ENCODE measurements at regions not wholly inside any gene's neighbourhood (a gene's known extent, or its start where the extent isn't known, plus 50 kb on each side); places are given as distances from the start of the nearest gene placed in this dataset.
"Not testable (repeated sequence)": the region's sequence is repeated elsewhere in the genome, so short reads cannot be mapped to it uniquely, and the experiment has no call there.

DNA sequence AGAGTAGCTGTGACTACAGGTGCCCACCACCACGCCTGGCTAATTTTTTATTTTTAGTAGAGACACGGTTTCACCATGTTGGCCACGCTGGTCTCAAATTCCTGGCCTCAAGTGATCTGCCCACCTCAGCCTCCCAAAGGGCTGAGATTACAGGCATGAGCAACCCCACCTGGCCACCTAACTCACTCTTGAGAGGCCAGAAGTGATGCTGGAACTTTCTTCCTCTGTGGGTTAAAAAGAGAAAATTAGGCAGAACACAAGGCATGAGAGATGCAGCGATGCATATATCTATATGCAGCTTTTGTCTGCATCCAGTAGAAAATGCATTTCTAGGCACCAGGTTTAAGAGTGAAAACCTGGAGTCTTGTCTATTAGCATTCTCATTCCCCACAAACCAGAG is 100.2 kb upstream of the CLEC6A start:
- H4K20me1 ChIP-seq (ENCODE audit: control insufficient read depth, extremely low read depth, insufficient read depth, low read length); H3K27ac ChIP-seq (ENCODE audit: insufficient read depth, low read length); H3K36me3 ChIP-seq (ENCODE audit: control insufficient read depth, insufficient read depth, low read length); H2AFZ ChIP-seq (ENCODE audit: low read length); H3K4me2 ChIP-seq (ENCODE audit: extremely low read depth, insufficient read depth, low read length); H3K4me1 ChIP-seq (ENCODE audit: control insufficient read depth, extremely low read depth, insufficient read depth, low read length); H3K4me3 ChIP-seq (replicated peaks in 1 of 4; ENCODE audit: control extremely low read depth in 1 of 4, insufficient read depth in 1 of 4, low read depth in 3 of 4, low read length in 4 of 4); H3K9ac ChIP-seq (ENCODE audit: insufficient read depth, low read length); H3K79me2 ChIP-seq (ENCODE audit: control insufficient read depth, insufficient read depth, low read length); H3K9me3 ChIP-seq (ENCODE audit: control insufficient read depth, insufficient read depth, low read depth, low read length); DNase-seq (ENCODE audit: low read depth in 2 of 2); H3K27me3 ChIP-seq (ENCODE audit: control insufficient read depth, insufficient read depth, low read length): not testable (repeated sequence)

- not testable (repeated sequence) for H3K4me3 ChIP-seq (replicated peaks in 1 of 4; ENCODE audit: control extremely low read depth in 1 of 4, insufficient read depth in 1 of 4, low read depth in 3 of 4, low read length in 4 of 4); H3K79me2 ChIP-seq (ENCODE audit: control insufficient read depth, insufficient read depth, low read length); H3K4me2 ChIP-seq (ENCODE audit: extremely low read depth, insufficient read depth, low read length); H3K27me3 ChIP-seq (ENCODE audit: control insufficient read depth, insufficient read depth, low read length); H2AFZ ChIP-seq (ENCODE audit: low read length); H3K27ac ChIP-seq (ENCODE audit: insufficient read depth, low read length); H3K9me3 ChIP-seq (ENCODE audit: control insufficient read depth, insufficient read depth, low read depth, low read length); H3K9ac ChIP-seq (ENCODE audit: insufficient read depth, low read length); H4K20me1 ChIP-seq (ENCODE audit: control insufficient read depth, extremely low read depth, insufficient read depth, low read length); H3K4me1 ChIP-seq (ENCODE audit: control insufficient read depth, extremely low read depth, insufficient read depth, low read length); H3K36me3 ChIP-seq (ENCODE audit: control insufficient read depth, insufficient read depth, low read length)
- TF ChIP-seq, protein P1, sequence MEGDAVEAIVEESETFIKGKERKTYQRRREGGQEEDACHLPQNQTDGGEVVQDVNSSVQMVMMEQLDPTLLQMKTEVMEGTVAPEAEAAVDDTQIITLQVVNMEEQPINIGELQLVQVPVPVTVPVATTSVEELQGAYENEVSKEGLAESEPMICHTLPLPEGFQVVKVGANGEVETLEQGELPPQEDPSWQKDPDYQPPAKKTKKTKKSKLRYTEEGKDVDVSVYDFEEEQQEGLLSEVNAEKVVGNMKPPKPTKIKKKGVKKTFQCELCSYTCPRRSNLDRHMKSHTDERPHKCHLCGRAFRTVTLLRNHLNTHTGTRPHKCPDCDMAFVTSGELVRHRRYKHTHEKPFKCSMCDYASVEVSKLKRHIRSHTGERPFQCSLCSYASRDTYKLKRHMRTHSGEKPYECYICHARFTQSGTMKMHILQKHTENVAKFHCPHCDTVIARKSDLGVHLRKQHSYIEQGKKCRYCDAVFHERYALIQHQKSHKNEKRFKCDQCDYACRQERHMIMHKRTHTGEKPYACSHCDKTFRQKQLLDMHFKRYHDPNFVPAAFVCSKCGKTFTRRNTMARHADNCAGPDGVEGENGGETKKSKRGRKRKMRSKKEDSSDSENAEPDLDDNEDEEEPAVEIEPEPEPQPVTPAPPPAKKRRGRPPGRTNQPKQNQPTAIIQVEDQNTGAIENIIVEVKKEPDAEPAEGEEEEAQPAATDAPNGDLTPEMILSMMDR (conservative IDR thresholded peaks at IDR 0.05 in 1 of 2, IDR thresholded peaks at IDR 0.05 in 1 of 2; ENCODE audit: low read depth in 1 of 2, low read length in 2 of 2) = peak; percentile 55 to 58
- DNase-seq (ENCODE audit: low read depth in 2 of 2) = peak in 1 of 2 donors; percentile 5
Measured at GRCh38 chr12:8373744-8374143, 82.0 kb upstream of the CLEC6A start.

DNA sequence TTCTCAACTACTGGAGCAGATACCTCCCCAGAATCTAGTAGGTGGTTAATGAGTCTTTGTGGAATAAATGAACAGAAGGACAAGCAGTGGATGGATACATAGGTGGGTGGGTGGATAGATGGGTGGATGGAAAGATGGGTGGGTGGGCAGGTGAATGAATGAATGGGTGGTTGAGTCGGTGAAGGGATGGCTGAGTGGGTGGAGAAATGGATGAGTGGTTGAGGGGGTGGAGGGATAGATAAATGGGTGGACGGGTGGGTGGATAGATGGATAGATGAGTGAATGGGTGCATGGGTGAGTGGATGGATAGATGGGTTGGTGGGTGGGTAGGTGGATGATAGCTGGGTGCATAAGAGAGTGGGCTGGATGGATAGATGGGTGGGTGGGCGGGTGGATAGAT is 80.6 kb upstream of the CLEC6A start:
- not testable (repeated sequence) for H4K20me1 ChIP-seq (ENCODE audit: control insufficient read depth, extremely low read depth, insufficient read depth, low read length); DNase-seq (ENCODE audit: low read depth in 2 of 2); H3K27ac ChIP-seq (ENCODE audit: insufficient read depth, low read length); H3K9ac ChIP-seq (ENCODE audit: insufficient read depth, low read length); H3K4me3 ChIP-seq (replicated peaks in 1 of 4; ENCODE audit: control extremely low read depth in 1 of 4, insufficient read depth in 1 of 4, low read depth in 3 of 4, low read length in 4 of 4); H3K4me1 ChIP-seq (ENCODE audit: control insufficient read depth, extremely low read depth, insufficient read depth, low read length); H3K4me2 ChIP-seq (ENCODE audit: extremely low read depth, insufficient read depth, low read length); H3K9me3 ChIP-seq (ENCODE audit: control insufficient read depth, insufficient read depth, low read depth, low read length); H3K79me2 ChIP-seq (ENCODE audit: control insufficient read depth, insufficient read depth, low read length); H3K36me3 ChIP-seq (ENCODE audit: control insufficient read depth, insufficient read depth, low read length); H3K27me3 ChIP-seq (ENCODE audit: control insufficient read depth, insufficient read depth, low read length); H2AFZ ChIP-seq (ENCODE audit: low read length)

DNA sequence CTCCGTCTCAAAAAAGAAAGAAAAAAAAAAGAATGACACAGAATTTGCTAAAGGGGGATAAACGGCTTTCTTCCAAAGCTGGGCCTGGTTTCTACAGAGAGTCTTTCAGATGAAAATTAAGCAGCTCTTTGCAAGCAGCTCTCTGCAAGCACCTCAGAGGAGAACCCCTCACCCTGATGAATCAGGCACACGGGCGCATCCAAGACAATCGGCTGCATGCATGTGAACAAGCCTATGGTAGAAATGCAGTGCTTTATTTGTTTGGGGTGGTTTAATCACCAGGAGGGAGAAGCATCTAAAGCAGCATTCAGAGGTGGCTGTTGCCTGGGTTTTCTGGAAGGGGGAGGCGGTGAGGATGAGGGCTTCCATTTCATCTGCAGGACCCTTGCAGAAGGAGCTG is 78.0 kb upstream of the CLEC6A start:
- not testable (repeated sequence) for H3K4me1 ChIP-seq (ENCODE audit: control insufficient read depth, extremely low read depth, insufficient read depth, low read length); H3K9me3 ChIP-seq (ENCODE audit: control insufficient read depth, insufficient read depth, low read depth, low read length); H3K9ac ChIP-seq (ENCODE audit: insufficient read depth, low read length); H3K27ac ChIP-seq (ENCODE audit: insufficient read depth, low read length); H3K79me2 ChIP-seq (ENCODE audit: control insufficient read depth, insufficient read depth, low read length); H2AFZ ChIP-seq (ENCODE audit: low read length); H3K36me3 ChIP-seq (ENCODE audit: control insufficient read depth, insufficient read depth, low read length); H3K4me3 ChIP-seq (replicated peaks in 1 of 4; ENCODE audit: control extremely low read depth in 1 of 4, insufficient read depth in 1 of 4, low read depth in 3 of 4, low read length in 4 of 4); DNase-seq (ENCODE audit: low read depth in 2 of 2); H3K4me2 ChIP-seq (ENCODE audit: extremely low read depth, insufficient read depth, low read length); H4K20me1 ChIP-seq (ENCODE audit: control insufficient read depth, extremely low read depth, insufficient read depth, low read length); H3K27me3 ChIP-seq (ENCODE audit: control insufficient read depth, insufficient read depth, low read length)

GRCh38 chr12:8382556-8382955 is 73.2 kb upstream of the CLEC6A start:
- H3K79me2 ChIP-seq (ENCODE audit: control insufficient read depth, insufficient read depth, low read length); H4K20me1 ChIP-seq (ENCODE audit: control insufficient read depth, extremely low read depth, insufficient read depth, low read length); H3K4me3 ChIP-seq (replicated peaks in 1 of 4; ENCODE audit: control extremely low read depth in 1 of 4, insufficient read depth in 1 of 4, low read depth in 3 of 4, low read length in 4 of 4); H3K36me3 ChIP-seq (ENCODE audit: control insufficient read depth, insufficient read depth, low read length); H3K4me1 ChIP-seq (ENCODE audit: control insufficient read depth, extremely low read depth, insufficient read depth, low read length); H2AFZ ChIP-seq (ENCODE audit: low read length); H3K27ac ChIP-seq (ENCODE audit: insufficient read depth, low read length); DNase-seq (ENCODE audit: low read depth in 2 of 2); H3K27me3 ChIP-seq (ENCODE audit: control insufficient read depth, insufficient read depth, low read length); H3K4me2 ChIP-seq (ENCODE audit: extremely low read depth, insufficient read depth, low read length); H3K9ac ChIP-seq (ENCODE audit: insufficient read depth, low read length); H3K9me3 ChIP-seq (ENCODE audit: control insufficient read depth, insufficient read depth, low read depth, low read length): not testable (repeated sequence)

- H3K4me1 ChIP-seq (ENCODE audit: control insufficient read depth, extremely low read depth, insufficient read depth, low read length); H3K9ac ChIP-seq (ENCODE audit: insufficient read depth, low read length); H3K4me3 ChIP-seq (replicated peaks in 1 of 4; ENCODE audit: control extremely low read depth in 1 of 4, insufficient read depth in 1 of 4, low read depth in 3 of 4, low read length in 4 of 4); H3K4me2 ChIP-seq (ENCODE audit: extremely low read depth, insufficient read depth, low read length); H4K20me1 ChIP-seq (ENCODE audit: control insufficient read depth, extremely low read depth, insufficient read depth, low read length); H3K79me2 ChIP-seq (ENCODE audit: control insufficient read depth, insufficient read depth, low read length); H3K36me3 ChIP-seq (ENCODE audit: control insufficient read depth, insufficient read depth, low read length); H2AFZ ChIP-seq (ENCODE audit: low read length); H3K9me3 ChIP-seq (ENCODE audit: control insufficient read depth, insufficient read depth, low read depth, low read length); DNase-seq (ENCODE audit: low read depth in 2 of 2); H3K27me3 ChIP-seq (ENCODE audit: control insufficient read depth, insufficient read depth, low read length); H3K27ac ChIP-seq (ENCODE audit: insufficient read depth, low read length): not testable (repeated sequence)
Measured at GRCh38 chr12:8384686-8385085, 71.1 kb upstream of the CLEC6A start.
